Suppressor macrophage (primary cell): ENCODE measurements at regions not wholly inside any gene's neighbourhood (a gene's known extent, or its start where the extent isn't known, plus 50 kb on each side); places are given as distances from the start of the nearest gene placed in this dataset.

ENCODE experiments used
- DNase-seq, 4 experiments: peaks; one replicate each; pipeline ENCODE4 v3.0.0-alpha.2; 2020 to 2022

DNA sequence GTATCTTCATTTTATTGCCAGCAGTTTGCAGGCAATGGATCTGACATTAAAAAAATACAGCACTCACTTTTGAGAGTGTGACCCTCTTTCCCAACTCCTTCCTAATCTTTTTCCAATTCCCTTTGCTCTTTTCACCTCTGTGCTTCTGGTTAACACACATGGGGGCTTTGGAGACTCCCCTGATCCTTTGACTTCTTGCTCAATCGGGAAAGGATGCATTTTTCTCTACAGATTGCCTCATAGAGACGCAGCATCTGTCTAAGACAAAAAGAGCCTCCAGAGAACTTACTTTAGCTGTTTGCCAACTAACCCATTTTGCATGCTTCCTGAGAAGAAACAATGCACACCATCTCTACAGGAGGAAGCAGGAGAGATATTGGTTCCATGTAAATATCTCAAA is 378.3 kb downstream of the PBX1 start:
- DNase-seq: no peak

DNA sequence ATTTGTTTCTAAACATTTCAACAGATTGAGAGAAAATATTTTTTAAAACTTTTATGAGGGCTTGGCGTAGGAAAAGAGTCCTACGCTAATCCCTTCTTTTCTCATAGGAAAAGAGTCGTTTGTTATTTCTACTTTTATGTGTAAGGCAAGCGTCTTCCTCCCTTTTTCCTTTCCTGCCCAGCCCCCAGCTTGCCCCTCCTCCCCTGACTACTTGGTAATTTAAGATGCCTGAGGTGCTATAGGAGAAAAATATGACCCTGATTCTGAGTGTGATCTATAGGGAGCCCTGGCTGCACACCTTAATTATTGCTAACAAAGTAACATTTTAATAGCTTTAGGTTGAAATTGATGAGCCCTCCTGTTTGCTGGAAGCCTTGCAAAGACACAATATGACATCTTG is 373.6 kb downstream of the PBX1 start:
- DNase-seq: no peak

DNA sequence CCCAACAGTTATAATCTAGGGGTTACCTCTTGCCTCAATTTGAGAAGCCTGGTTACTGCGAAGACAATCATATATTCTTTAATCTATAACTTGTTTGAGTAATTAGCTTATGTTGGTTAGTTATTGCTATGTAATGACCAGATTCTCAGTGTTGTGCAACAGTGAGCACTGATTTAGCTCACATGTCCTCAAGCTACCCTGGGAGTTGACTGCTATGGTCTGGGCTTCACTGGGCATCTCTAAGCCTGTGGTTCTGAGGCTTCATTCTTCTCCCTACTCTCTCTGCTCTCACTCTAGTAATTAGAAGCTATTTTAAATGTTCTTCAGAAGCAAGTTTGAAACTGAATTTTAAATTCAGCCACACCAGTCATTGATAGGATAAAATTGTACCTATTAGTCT is 371.8 kb downstream of the PBX1 start:
- no peak for DNase-seq

DNA sequence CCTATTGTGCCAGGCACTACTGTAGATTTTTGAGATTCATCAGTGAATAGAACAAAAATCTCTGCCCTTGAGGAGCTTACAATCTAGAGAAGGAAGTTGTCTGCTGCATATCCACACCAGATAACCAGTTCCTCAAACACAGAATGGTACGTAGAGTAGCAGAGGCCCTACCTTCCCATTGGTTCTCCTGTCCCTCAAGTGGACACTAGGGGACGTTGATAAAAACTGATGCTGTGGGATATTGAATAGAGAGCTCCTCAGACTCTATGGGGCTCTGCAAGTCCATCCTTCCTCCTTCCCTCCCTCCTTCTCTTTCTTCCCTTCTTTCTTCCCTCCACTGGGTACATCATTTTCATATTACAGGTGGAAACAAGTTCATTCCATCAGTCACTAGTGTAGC is 371.3 kb downstream of the PBX1 start:
- DNase-seq: no peak

DNA sequence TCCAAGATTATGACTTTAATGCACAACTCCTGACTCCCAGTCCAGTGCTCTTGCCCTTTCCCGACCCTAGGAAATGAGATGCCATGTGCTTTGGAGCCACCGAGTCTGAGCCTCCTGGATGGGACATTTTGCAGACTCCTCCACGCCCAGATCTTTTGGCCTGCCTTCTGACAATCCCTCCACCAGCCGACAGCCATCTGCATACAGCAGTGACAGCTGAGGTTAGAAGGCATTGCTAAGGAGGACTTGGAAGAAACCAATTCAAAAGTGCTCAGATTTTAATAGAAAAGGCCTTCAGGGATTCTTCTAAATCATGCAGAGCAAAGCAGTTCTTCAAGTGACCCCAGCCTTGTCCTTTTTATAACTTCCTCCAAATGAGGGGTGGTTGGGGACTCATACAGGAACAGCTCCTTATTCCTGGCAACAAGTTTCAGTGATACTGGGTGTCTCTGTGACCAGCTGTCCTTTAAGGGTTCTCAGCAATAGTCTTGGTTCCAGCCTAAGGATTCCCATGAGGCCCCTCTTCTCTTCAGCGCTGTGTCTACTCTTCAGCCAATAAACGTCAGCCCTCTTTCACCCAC is 369.3 kb downstream of the PBX1 start:
- DNase-seq: no peak

DNA sequence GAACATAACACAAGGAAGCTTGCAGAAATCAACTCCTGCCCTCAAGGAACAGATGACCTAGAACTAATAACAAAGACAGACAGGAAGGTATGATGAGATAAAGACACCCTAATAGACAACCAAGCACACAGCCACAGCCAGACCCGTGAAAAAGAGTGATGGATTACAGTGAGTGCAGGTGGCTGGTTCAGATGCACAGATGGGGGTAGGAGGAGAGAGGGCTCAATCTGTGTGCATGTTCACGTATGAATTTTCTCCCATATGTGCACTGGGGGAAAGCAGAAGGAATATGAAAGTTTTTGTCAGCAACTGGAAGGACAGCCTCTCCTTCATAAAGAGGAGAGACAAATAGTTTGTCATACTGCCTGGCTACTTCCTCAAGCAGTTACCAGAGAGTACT is 367.1 kb downstream of the PBX1 start:
- DNase-seq: no peak

DNA sequence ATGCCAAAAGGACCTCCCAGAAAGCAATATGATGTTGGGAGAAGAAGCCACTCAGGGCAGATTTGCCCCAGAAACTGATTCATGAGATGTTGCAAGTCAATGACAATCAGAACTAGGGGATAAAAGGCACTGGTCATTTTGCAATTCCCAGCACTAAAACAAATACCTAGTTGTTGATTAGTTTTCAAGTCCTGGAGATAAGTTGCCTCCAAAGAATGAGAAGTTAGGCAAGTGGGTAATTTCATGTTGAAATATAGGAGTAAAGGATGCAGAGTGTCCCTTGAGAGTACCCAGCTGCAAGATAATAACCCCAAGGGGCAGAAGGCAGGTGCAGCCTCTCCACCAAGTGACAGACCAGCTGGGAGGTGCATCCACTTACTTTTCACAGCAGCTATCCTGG is 363.6 kb downstream of the PBX1 start:
- DNase-seq: no peak

DNA sequence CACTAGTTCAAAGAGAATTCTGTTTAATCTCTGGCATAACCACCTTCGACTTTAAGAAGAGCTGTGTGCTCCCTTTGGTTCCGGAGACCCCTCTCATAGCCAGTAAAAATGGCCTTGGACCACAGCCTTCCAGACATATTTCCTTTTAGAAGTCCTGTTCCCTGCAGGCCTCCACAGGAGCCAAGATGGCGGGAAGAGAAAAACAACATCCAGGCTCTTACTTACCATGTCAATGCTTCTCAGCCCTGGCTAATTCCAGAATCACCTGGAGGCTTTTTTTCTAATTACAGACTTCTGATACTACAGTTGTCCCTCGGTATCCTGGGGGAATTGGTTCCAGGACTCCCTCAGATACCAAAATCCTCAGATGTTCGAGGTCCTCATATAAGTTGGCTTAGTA is 362.5 kb downstream of the PBX1 start:
- no peak for DNase-seq

DNA sequence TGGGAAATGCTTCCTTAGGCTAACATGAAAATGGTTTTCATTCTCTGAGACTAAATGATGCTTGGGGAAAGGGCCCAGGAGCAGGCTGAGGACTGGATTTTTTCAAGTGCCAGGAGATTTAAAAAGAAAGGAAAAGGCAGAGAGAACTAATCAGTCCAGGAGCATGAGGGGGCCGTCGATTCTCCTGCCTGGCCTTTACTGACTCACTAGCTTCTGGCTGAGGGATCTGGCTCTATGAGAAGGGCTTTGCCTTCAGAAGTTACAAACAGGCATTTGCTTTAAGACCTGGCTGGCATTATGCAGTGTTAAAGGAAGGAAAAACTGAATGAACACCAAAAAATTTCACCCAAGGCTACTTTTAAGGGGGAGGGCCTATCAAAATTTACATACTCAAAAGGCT is 359.2 kb downstream of the PBX1 start:
- no peak for DNase-seq

DNA sequence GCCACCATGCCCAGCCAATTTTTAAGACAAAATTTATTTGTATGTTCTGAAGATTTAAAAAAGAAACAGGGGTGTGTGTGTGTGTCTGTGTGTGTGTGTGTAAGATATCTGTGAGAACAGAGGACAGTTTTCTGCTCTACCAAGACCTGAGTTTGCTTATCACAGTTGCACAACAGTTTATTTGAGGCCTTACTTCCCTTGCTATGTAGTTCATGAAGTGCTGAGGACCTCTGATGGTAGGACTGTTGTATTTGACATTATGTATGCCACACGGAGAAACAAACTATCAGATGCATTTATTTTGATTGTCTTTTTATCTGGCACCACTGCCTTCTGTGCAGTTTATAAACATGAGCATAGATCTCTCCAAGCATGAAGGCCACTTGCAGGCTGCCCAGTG is 355.2 kb downstream of the PBX1 start:
- no peak for DNase-seq

DNA sequence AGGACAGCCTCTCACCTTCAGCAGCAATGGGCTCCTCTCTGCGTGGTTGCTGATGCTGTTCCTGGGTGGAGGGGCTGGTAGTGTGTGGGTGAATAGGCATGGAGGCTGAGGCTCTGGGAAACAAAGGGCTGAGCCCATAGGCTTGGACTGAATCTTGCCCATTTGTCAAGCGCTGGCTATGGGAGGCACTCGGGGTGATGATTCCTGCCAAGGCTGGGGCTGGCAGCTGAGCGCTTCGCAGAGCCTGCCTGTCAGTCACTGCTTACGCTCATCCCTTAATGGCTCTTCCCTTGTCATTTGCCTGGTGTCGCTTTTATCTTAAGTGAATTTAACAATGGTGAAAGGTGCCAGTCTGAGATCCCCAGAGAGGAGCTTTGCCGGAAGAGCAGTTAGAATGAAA is 353.3 kb downstream of the PBX1 start:
- DNase-seq: no peak

DNA sequence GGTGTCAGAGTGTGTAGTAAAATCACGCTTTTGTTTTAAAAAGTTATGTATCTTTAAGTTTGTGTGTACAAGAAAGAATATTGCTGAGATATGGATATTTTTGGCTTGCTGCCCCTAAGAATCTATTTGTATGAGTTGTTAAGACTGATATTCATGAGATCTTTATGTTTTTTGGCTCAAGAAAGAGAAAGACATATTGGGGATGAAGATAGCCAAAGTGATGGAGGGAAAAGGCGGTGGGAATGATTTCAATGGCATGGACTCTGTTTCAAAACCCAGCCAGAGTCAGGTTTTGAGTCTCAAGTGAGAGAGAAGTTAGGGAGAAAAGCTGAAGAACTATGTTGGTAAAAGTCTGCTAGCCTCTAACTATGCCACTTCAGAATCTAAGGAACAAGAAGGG is 351.7 kb downstream of the PBX1 start:
- DNase-seq: no peak

DNA sequence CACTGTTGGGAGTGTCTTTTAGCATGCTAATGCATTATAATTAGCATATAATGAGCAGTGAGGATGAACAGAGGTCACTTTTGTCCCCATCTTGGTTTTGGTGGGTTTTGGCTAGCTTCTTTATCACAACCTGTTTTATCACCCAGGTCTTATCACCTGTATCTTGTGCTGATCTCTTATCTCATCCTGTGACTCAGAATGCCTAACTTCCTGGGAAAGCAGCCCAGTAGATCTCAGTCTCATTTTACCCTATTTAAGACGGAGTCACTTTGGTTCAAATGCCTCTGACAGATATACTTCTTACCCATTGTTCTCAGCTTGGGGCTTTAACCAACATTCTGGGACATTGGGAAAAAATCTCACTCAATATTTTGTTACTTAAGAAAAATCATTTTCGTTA is 348.7 kb downstream of the PBX1 start:
- no peak for DNase-seq

DNA sequence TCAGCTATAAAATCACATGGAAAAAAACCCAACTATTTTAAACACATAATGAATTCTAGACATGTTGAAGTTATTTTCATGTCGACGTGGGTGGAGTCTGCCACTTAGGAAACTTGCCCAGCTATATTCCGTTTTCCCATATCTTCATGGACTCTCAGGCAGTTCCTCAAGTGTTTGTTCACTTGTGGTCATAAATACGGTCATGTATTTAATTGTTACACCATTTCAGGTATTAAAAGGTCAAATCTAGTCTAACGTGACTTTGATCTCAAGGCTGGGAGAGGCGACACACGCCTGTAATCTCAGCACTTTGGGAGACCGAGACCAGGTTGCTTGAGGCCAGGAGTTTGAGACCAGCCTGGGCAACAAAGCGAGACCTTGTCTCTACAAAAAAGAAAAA is 346.9 kb downstream of the PBX1 start:
- DNase-seq: no peak

DNA sequence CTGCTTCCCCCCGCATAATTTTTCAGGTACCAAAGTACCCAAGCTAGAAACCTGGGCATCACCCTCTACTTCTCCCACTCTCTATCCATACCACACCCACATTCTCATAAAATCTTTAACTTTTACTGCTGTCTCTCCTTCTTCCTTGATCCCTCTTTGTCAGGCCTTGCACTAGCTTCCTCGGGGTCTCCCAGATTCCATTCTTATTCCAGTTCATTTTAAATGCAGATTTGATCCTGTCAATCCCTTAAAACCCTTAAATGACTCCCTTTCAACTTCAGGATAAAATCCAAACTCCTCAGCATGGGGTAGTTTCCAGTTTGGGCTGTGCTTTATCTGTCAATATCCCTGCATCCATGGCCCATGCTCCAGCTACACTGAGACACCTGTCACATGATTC is 343.5 kb downstream of the PBX1 start:
- no peak for DNase-seq
